8988T (cell line): ENCODE measurements at regions not wholly inside any gene's neighbourhood (a gene's known extent, or its start where the extent isn't known, plus 50 kb on each side); places are given as distances from the start of the nearest gene placed in this dataset.

Experiments
- DNase-seq: peaks from one replicate; pipeline ENCODE4 v3.0.0; 2011

GRCh38 chr1:34671887-34672286, 83.0 kb upstream of the GJB5 start:
- DNase-seq = no peak

GRCh38 chr1:34681480-34682451, 73.1 kb upstream of the GJB5 start:
- DNase-seq = no peak

- DNase-seq = no peak
These were observed 72.2 kb upstream of the GJB5 start for GRCh38 chr1:34682452-34683223.

- no peak for DNase-seq
These were observed 71.2 kb upstream of the GJB5 start for GRCh38 chr1:34683616-34684015.

GRCh38 chr1:34684266-34684665, 70.6 kb upstream of the GJB5 start:
- DNase-seq = no peak

- no peak for DNase-seq
These were observed 69.6 kb upstream of the GJB5 start for GRCh38 chr1:34685225-34685624.

- DNase-seq = no peak
These were observed 68.3 kb upstream of the GJB5 start for GRCh38 chr1:34686531-34686930.

- DNase-seq = no peak
These were observed 66.7 kb upstream of the GJB5 start for GRCh38 chr1:34688006-34688741.

- no peak for DNase-seq
These were observed 64.6 kb upstream of the GJB5 start for GRCh38 chr1:34690269-34690668.

- DNase-seq = no peak
These were observed 61.8 kb upstream of the GJB5 start for GRCh38 chr1:34693081-34693480.

GRCh38 chr1:34694383-34694782, 60.5 kb upstream of the GJB5 start:
- no peak for DNase-seq

GRCh38 chr1:34695580-34695979, 59.3 kb upstream of the GJB5 start:
- no peak for DNase-seq

GRCh38 chr1:34696230-34696629, 58.6 kb upstream of the GJB5 start:
- no peak for DNase-seq

- DNase-seq = no peak
These were observed 57.9 kb upstream of the GJB5 start for GRCh38 chr1:34696981-34697380.

- no peak for DNase-seq
These were observed 57.0 kb upstream of the GJB5 start for GRCh38 chr1:34697818-34698217.

GRCh38 chr1:34701326-34702060, 53.4 kb upstream of the GJB5 start:
- no peak for DNase-seq
